Gastroesophageal sphincter (tissue), 4 donors: ENCODE measurements at regions not wholly inside any gene's neighbourhood (a gene's known extent, or its start where the extent isn't known, plus 50 kb on each side); places are given as distances from the start of the nearest gene placed in this dataset.
"Not testable (repeated sequence)": the region's sequence is repeated elsewhere in the genome, so short reads cannot be mapped to it uniquely, and the experiment has no call there.

Experiments used
- ATAC-seq: fragments of 150-250 bp; one replicate; pipeline ENCODE4 v1.9.1; 2016; ENCODE audit warnings: mild to moderate bottlenecking, moderate library complexity
- H3K27ac ChIP-seq, 4 donors: fragments of 200-600 bp; sonication (generic) in 3 of 4; 1 replicate in 3 of 4; 2 replicates in 1 of 4; pipeline ENCODE4 v1.5.1; 2016 to 2019
- H3K27me3 ChIP-seq: fragments of 200-600 bp; sonication (generic); one replicate; pipeline ENCODE4 v1.5.1; 2019
- H3K36me3 ChIP-seq, 2 donors: fragments of 200-600 bp; sonication (generic); one replicate each; pipeline ENCODE4 v1.5.1; 2019; ENCODE audit warnings: control low read depth in 1 of 2
- H3K4me1 ChIP-seq, 3 donors: fragments of 200-600 bp; sonication (generic); 1 replicate in 2 of 3; 2 replicates in 1 of 3; pipeline ENCODE4 v1.5.1; 2016 to 2019; ENCODE audit warnings: control low read depth in 2 of 3
- H3K4me3 ChIP-seq, 2 donors: fragments of 200-600 bp; sonication (generic); one replicate each; pipeline ENCODE4 v1.5.1; 2019; ENCODE audit warnings: mild to moderate bottlenecking in 1 of 2, moderate library complexity in 1 of 2
- H3K9me3 ChIP-seq, 3 donors: fragments of 200-600 bp; sonication (generic); one replicate each; pipeline ENCODE4 v1.5.1; 2017 to 2019; ENCODE audit warnings: control low read depth in 2 of 3
- EP300 ChIP-seq: sonication (generic); formaldehyde crosslinking; IDR thresholded peaks from one replicate; pipeline ENCODE4 v1.6.1; 2017; ENCODE audit warnings: antibody characterized with exemption, mild to moderate bottlenecking
- POLR2A ChIP-seq, 2 donors: fragments of 450-650 bp; IDR thresholded peaks; one replicate each; pipeline ENCODE4 v1.6.1; 2017; ENCODE audit warnings: antibody characterized with exemption in 2 of 2, mild to moderate bottlenecking in 2 of 2, moderate library complexity in 1 of 2
- POLR2AphosphoS5 ChIP-seq: sonication (generic); formaldehyde crosslinking; IDR thresholded peaks from one replicate; pipeline ENCODE4 v1.6.1; 2017; ENCODE audit warnings: antibody characterized with exemption
- WGBS, 2 donors: methylation state at CpG; one replicate each; pipeline ENCODE4 v1.1.5; 2018; ENCODE audit warnings: low coverage in 1 of 2; 5-methylcytosine and 5-hydroxymethylcytosine counted together
- TF ChIP-seq, protein P1 (sequence below), 4 experiments: fragments of 200-600 bp in 2 of 4; fragments of 450-650 bp in 2 of 4; sonication (generic) in 1 of 4; IDR thresholded peaks; one replicate each; pipeline ENCODE4 v1.5.1; 2017 to 2019; ENCODE audit warnings: antibody characterized with exemption in 4 of 4, mild to moderate bottlenecking in 2 of 4, moderate library complexity in 2 of 4

- peaks cover 0 to 7% (median 0%) of the 10 kb centered on the region in 3 donors for H3K4me1 ChIP-seq
- H3K27ac ChIP-seq, result no peak overlapping the region
- no peaks in the 10 kb centered on the region for H3K27me3 ChIP-seq
- no peaks in the 10 kb centered on the region for H3K9me3 ChIP-seq
- ATAC-seq, result no peak
- H3K4me3 ChIP-seq, result no peak overlapping the region
- TF ChIP-seq POLR2A (IDR thresholded peaks at IDR 0.05) (no peak), POLR2AphosphoS5 (no peak), EP300 (no peak)
- TF ChIP-seq, protein P1, sequence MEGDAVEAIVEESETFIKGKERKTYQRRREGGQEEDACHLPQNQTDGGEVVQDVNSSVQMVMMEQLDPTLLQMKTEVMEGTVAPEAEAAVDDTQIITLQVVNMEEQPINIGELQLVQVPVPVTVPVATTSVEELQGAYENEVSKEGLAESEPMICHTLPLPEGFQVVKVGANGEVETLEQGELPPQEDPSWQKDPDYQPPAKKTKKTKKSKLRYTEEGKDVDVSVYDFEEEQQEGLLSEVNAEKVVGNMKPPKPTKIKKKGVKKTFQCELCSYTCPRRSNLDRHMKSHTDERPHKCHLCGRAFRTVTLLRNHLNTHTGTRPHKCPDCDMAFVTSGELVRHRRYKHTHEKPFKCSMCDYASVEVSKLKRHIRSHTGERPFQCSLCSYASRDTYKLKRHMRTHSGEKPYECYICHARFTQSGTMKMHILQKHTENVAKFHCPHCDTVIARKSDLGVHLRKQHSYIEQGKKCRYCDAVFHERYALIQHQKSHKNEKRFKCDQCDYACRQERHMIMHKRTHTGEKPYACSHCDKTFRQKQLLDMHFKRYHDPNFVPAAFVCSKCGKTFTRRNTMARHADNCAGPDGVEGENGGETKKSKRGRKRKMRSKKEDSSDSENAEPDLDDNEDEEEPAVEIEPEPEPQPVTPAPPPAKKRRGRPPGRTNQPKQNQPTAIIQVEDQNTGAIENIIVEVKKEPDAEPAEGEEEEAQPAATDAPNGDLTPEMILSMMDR (IDR thresholded peaks at IDR 0.05), result no peak
- H3K36me3 ChIP-seq, result no peaks in the 10 kb centered on the region
Measured at GRCh38 chr5:60457233-60457632, 242.7 kb downstream of the DEPDC1B start.

DNA sequence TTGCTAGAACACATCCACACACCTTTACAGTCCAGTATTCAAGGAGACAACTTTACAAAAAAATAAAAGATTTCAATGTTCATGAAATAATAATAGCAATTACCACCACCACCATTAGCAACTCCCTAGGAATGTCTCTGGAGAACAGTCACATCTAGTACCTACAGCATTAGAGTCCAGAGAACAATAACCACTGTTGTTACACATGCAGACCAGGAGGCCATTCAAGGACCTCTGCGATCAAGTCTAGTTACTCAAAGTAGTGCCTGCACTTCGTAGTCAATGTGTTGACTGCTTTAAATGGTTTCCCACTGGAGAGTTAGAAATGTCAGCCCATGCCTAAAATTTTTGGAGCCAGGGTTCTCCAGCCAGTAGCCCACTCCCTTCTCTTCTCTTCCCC lies 244.4 kb downstream of the DEPDC1B start:
- H3K4me1 ChIP-seq, result peaks cover 0 to 7% (median 0%) of the 10 kb centered on the region in 3 donors
- H3K9me3 ChIP-seq, result no peaks in the 10 kb centered on the region
- WGBS, 2 donors, result 77 to 91% methylated on average over 2 of the region's 2 CpGs
- TF ChIP-seq, protein P1 (IDR thresholded peaks at IDR 0.05), result no peak
- no peak for TF ChIP-seq POLR2AphosphoS5
- TF ChIP-seq EP300, result no peak
- TF ChIP-seq POLR2A (IDR thresholded peaks at IDR 0.05), result no peak
- no peak overlapping the region for H3K4me3 ChIP-seq
- no peaks in the 10 kb centered on the region for H3K36me3 ChIP-seq
- H3K27me3 ChIP-seq, result no peaks in the 10 kb centered on the region
- no peak overlapping the region for H3K27ac ChIP-seq
- no peak for ATAC-seq

DNA sequence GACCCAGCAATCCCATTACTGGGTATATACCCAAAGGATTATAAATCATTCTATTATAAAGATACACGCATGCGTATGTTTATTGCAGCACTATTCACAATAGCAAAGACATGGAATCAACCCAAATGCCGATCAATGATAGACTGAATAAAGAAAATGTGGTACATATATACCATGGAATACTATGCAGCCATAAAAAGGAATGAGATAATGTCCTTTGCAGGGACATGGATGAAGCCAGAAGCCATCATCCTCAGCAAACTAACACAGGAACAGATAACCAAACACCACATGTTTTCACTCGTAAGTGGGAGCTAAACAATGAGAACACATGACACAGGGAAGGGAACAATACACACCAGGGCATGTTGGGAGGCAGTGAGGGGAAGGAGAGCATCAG lies 245.7 kb downstream of the DEPDC1B start:
- not testable (repeated sequence) for H3K27me3 ChIP-seq, H3K27ac ChIP-seq, H3K36me3 ChIP-seq, H3K9me3 ChIP-seq, H3K4me3 ChIP-seq, ATAC-seq, H3K4me1 ChIP-seq
- WGBS, 2 donors, result 91 to 97% methylated on average over 4 of the region's 4 CpGs

GRCh38 chr5:60453186-60453976 lies 246.6 kb downstream of the DEPDC1B start:
- H3K27ac ChIP-seq, result no peak overlapping the region
- no peaks in the 10 kb centered on the region for H3K27me3 ChIP-seq
- WGBS, 2 donors, result 62 to 79% methylated on average over 3 to 4 of the region's 4 CpGs
- H3K36me3 ChIP-seq, result no peaks in the 10 kb centered on the region
- no peaks in the 10 kb centered on the region for H3K9me3 ChIP-seq
- no peak overlapping the region for H3K4me3 ChIP-seq
- TF ChIP-seq POLR2A (IDR thresholded peaks at IDR 0.05), result no peak
- TF ChIP-seq EP300, result no peak
- TF ChIP-seq, protein P1 (IDR thresholded peaks at IDR 0.05), result no peak
- no peak for TF ChIP-seq POLR2AphosphoS5
- H3K4me1 ChIP-seq, result peaks cover 0 to 7% (median 0%) of the 10 kb centered on the region in 3 donors
- no peak for ATAC-seq

GRCh38 chr5:60448600-60448999 lies 251.4 kb downstream of the DEPDC1B start:
- H3K27ac ChIP-seq, result no peak overlapping the region
- H3K4me1 ChIP-seq, result no peaks in the 10 kb centered on the region
- no peak for TF ChIP-seq EP300
- TF ChIP-seq POLR2A (IDR thresholded peaks at IDR 0.05), result no peak
- TF ChIP-seq, protein P1 (IDR thresholded peaks at IDR 0.05), result no peak
- TF ChIP-seq POLR2AphosphoS5, result no peak
- no peak overlapping the region for H3K4me3 ChIP-seq
- ATAC-seq, result no peak
- no peaks in the 10 kb centered on the region for H3K36me3 ChIP-seq
- WGBS, 2 donors, result 58 to 65% methylated on average over 2 of the region's 2 CpGs
- H3K9me3 ChIP-seq, result no peaks in the 10 kb centered on the region
- H3K27me3 ChIP-seq, result no peaks in the 10 kb centered on the region
